DOHH2 (cell line): ENCODE measurements at regions not wholly inside any gene's neighbourhood (a gene's known extent, or its start where the extent isn't known, plus 50 kb on each side); places are given as distances from the start of the nearest gene placed in this dataset.

Experiments
- CTCF ChIP-seq: fragments of 200-600 bp; sonication (generic); IDR thresholded peaks from one replicate; pipeline ENCODE4 v1.5.1; 2014; ENCODE audit warnings: antibody characterized with exemption, mild to moderate bottlenecking, low read depth, low read length; ENCODE audit not compliant: poor library complexity, severe bottlenecking
- EZH2phosphoT487 ChIP-seq: fragments of 200-600 bp; sonication (generic); IDR thresholded peaks from 2 replicates; pipeline ENCODE4 v1.6.1; 2017; ENCODE audit warnings: borderline replicate concordance, mild to moderate bottlenecking, antibody characterized with exemption, low read length, moderate library complexity, mixed read lengths

DNA sequence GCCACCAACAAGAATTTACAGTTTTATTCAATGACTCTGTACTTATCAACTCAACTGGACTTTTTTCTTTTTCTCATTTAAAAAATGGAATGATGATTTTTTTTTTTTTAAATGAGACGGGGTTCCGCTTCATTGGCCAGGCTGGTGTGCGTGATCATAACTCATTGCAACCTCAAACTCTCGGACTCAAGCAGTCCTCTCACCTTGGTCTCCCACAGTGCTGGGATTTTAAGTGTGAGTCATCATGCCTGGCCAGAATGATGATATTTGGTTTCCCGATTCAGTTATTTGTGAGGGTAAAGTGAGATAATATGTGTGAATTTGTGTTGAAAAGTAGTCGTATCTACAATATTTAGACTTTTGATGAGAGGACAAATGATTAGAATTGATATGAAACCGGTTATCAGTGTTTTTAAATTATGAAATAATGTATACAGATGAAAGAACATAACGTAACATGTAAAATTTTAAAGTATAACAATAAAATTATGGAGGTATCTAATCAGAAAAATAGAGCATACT, 66.0 kb upstream of the UNC5C start:
- TF ChIP-seq CTCF (no peak), EZH2phosphoT487 (no peak)
